Transverse colon (tissue), 3 donors: ENCODE measurements at regions not wholly inside any gene's neighbourhood (a gene's known extent, or its start where the extent isn't known, plus 50 kb on each side); places are given as distances from the start of the nearest gene placed in this dataset.

ENCODE experiments used
- CTCF ChIP-seq, 5 experiments: fragments of 200-600 bp in 3 of 5; fragments of 450-650 bp in 2 of 5; sonication (generic) in 3 of 5; IDR thresholded peaks; 1 replicate in 2 of 5; 2 replicates in 3 of 5; pipeline ENCODE4 v1.5.1; 2016 to 2017; ENCODE audit warnings: antibody characterized with exemption in 5 of 5, inconsistent platforms in 3 of 5, mild to moderate bottlenecking in 2 of 5, moderate library complexity in 1 of 5
- POLR2A ChIP-seq: fragments of 450-650 bp; IDR thresholded peaks from one replicate; pipeline ENCODE4 v1.6.1; 2016; ENCODE audit warnings: antibody characterized with exemption, mild to moderate bottlenecking, moderate library complexity

GRCh38 chr15:46595016-46595415 is 960.2 kb downstream of the SQOR start:
- no peak for TF ChIP-seq CTCF (IDR thresholded peaks at IDR 0.05)
- no peak for TF ChIP-seq POLR2A
